ENCODE measurements at regions not wholly inside any gene's neighbourhood (a gene's known extent, or its start where the extent isn't known, plus 50 kb on each side); places are given as distances from the start of the nearest gene placed in this dataset.
"Not testable (repeated sequence)": the region's sequence is repeated elsewhere in the genome, so short reads cannot be mapped to it uniquely, and the experiment has no call there.

GRCh38 chr5:33160871-33161270, 279.9 kb upstream of the TARS1 start:
- DNase-seq = no peak

GRCh38 chr5:33161421-33161820, 279.3 kb upstream of the TARS1 start:
- DNase-seq = no peak

GRCh38 chr5:33162057-33162456, 278.7 kb upstream of the TARS1 start:
- no peak for DNase-seq

GRCh38 chr5:33166522-33166921, 274.2 kb upstream of the TARS1 start:
- no peak for DNase-seq

- DNase-seq = no peak
Observed at GRCh38 chr5:33166948-33167347, 273.8 kb upstream of the TARS1 start.

GRCh38 chr5:33167541-33167940, 273.2 kb upstream of the TARS1 start:
- DNase-seq = no peak

- no peak for DNase-seq
Observed at GRCh38 chr5:33170411-33170810, 270.4 kb upstream of the TARS1 start.

- no peak for DNase-seq
Observed at GRCh38 chr5:33174383-33174782, 266.4 kb upstream of the TARS1 start.

GRCh38 chr5:33179301-33179700, 261.5 kb upstream of the TARS1 start:
- no peak for DNase-seq

GRCh38 chr5:33180900-33181299, 259.9 kb upstream of the TARS1 start:
- DNase-seq = no peak

GRCh38 chr5:33182986-33183385, 257.8 kb upstream of the TARS1 start:
- no peak for DNase-seq

GRCh38 chr5:33184367-33184766, 256.4 kb upstream of the TARS1 start:
- no peak for DNase-seq

GRCh38 chr5:33188089-33188488, 252.7 kb upstream of the TARS1 start:
- DNase-seq = no peak

GRCh38 chr5:33194914-33195313, 245.9 kb upstream of the TARS1 start:
- DNase-seq = no peak

- DNase-seq = no peak
Observed at GRCh38 chr5:33195431-33196165, 245.2 kb upstream of the TARS1 start.

- DNase-seq = no peak
Observed at GRCh38 chr5:33198836-33199235, 241.9 kb upstream of the TARS1 start.

GRCh38 chr5:33203931-33204330, 236.8 kb upstream of the TARS1 start:
- no peak for DNase-seq

- DNase-seq = no peak
Observed at GRCh38 chr5:33205079-33205478, 235.7 kb upstream of the TARS1 start.

GRCh38 chr5:33205727-33206410, 234.9 kb upstream of the TARS1 start:
- no peak for DNase-seq

- no peak for DNase-seq
Observed at GRCh38 chr5:33206962-33207506, 233.7 kb upstream of the TARS1 start.

GRCh38 chr5:33209252-33209651, 231.5 kb upstream of the TARS1 start:
- DNase-seq = no peak

GRCh38 chr5:33210221-33210620, 230.5 kb upstream of the TARS1 start:
- not testable (repeated sequence) for DNase-seq

- no peak for DNase-seq
Observed at GRCh38 chr5:33210978-33211377, 229.8 kb upstream of the TARS1 start.

GRCh38 chr5:33212439-33212838, 228.3 kb upstream of the TARS1 start:
- no peak for DNase-seq
